ENCODE measurements at regions not wholly inside any gene's neighbourhood (a gene's known extent, or its start where the extent isn't known, plus 50 kb on each side); places are given as distances from the start of the nearest gene placed in this dataset.

- H4K8ac ChIP-seq (ENCODE audit: low read length), result no peak overlapping the region
- no peaks in the 10 kb centered on the region for H3K79me1 ChIP-seq (replicated peaks; ENCODE audit: low read length, poor library complexity, severe bottlenecking)
- H3K18ac ChIP-seq (ENCODE audit: low read depth in 1 of 2, low read length in 2 of 2), result no peak overlapping the region
- H3K4ac ChIP-seq (ENCODE audit: low read depth in 1 of 2, low read length in 2 of 2), result no peak overlapping the region
- no peak overlapping the region for H3K9ac ChIP-seq (ENCODE audit: low read length)
- no peak overlapping the region for H3K4me2 ChIP-seq (ENCODE audit: low read length, poor library complexity, severe bottlenecking)
- H3K27ac ChIP-seq (ENCODE audit: low read length, poor library complexity, severe bottlenecking), result no peak overlapping the region
- H3K36me3 ChIP-seq (ENCODE audit: control insufficient read depth in 1 of 2, insufficient read depth in 2 of 2, low read depth in 1 of 2, low read length in 2 of 2), result no peaks in the 10 kb centered on the region
- no peak overlapping the region for H2BK12ac ChIP-seq (ENCODE audit: low read length in 2 of 2)
- no peak overlapping the region for H2AK5ac ChIP-seq (ENCODE audit: low read length, severe bottlenecking)
- WGBS, result no CpG with 5 or more reads among the region's 2 CpGs
- H2AFZ ChIP-seq (ENCODE audit: low read depth, low read length), result no peak overlapping the region
- H2BK120ac ChIP-seq (ENCODE audit: low read depth, low read length), result no peak overlapping the region
- H3K9me3 ChIP-seq (ENCODE audit: control insufficient read depth, low read length), result peaks cover 52% of the 10 kb centered on the region
- H4K91ac ChIP-seq (ENCODE audit: low read length), result no peak overlapping the region
- DNase-seq, result no peak
- H3K14ac ChIP-seq (ENCODE audit: low read length in 2 of 2), result no peak overlapping the region
- no peaks in the 10 kb centered on the region for H3K27me3 ChIP-seq (ENCODE audit: control insufficient read depth in 1 of 2, insufficient read depth in 1 of 2, low read length in 2 of 2)
- no peak overlapping the region for H3K23ac ChIP-seq (ENCODE audit: low read length in 2 of 2)
- H2BK5ac ChIP-seq (ENCODE audit: low read depth, low read length, poor library complexity, severe bottlenecking), result no peak overlapping the region
- H3K4me3 ChIP-seq (ENCODE audit: insufficient read depth in 1 of 2, low read depth in 1 of 2, low read length in 2 of 2), result no peak overlapping the region
- no peak overlapping the region for H2BK15ac ChIP-seq (ENCODE audit: low read depth, poor library complexity, severe bottlenecking)
- no peaks in the 10 kb centered on the region for H3K4me1 ChIP-seq (ENCODE audit: control insufficient read depth, insufficient read depth, low read depth, low read length)
Measured at GRCh38 chr17:12328204-12328603, 307.5 kb downstream of the MAP2K4 start.

- H2BK12ac ChIP-seq (ENCODE audit: low read length in 2 of 2), result no peak overlapping the region
- no peak overlapping the region for H3K23ac ChIP-seq (ENCODE audit: low read length in 2 of 2)
- 40% methylated on average over 1 of the region's 1 CpG for WGBS
- H3K4me1 ChIP-seq (ENCODE audit: control insufficient read depth, insufficient read depth, low read depth, low read length), result no peaks in the 10 kb centered on the region
- no peak overlapping the region for H2BK120ac ChIP-seq (ENCODE audit: low read depth, low read length)
- no peak overlapping the region for H3K18ac ChIP-seq (ENCODE audit: low read depth in 1 of 2, low read length in 2 of 2)
- no peak overlapping the region for H3K4me2 ChIP-seq (ENCODE audit: low read length, poor library complexity, severe bottlenecking)
- H3K14ac ChIP-seq (ENCODE audit: low read length in 2 of 2), result no peak overlapping the region
- H3K9ac ChIP-seq (ENCODE audit: low read length), result no peak overlapping the region
- H4K91ac ChIP-seq (ENCODE audit: low read length), result no peak overlapping the region
- H3K4ac ChIP-seq (ENCODE audit: low read depth in 1 of 2, low read length in 2 of 2), result no peak overlapping the region
- H3K36me3 ChIP-seq (ENCODE audit: control insufficient read depth in 1 of 2, insufficient read depth in 2 of 2, low read depth in 1 of 2, low read length in 2 of 2), result no peaks in the 10 kb centered on the region
- H2AFZ ChIP-seq (ENCODE audit: low read depth, low read length), result no peak overlapping the region
- H4K8ac ChIP-seq (ENCODE audit: low read length), result no peak overlapping the region
- H2BK5ac ChIP-seq (ENCODE audit: low read depth, low read length, poor library complexity, severe bottlenecking), result no peak overlapping the region
- H2AK5ac ChIP-seq (ENCODE audit: low read length, severe bottlenecking), result no peak overlapping the region
- H3K79me1 ChIP-seq (replicated peaks; ENCODE audit: low read length, poor library complexity, severe bottlenecking), result no peaks in the 10 kb centered on the region
- no peak overlapping the region for H2BK15ac ChIP-seq (ENCODE audit: low read depth, poor library complexity, severe bottlenecking)
- no peak for DNase-seq
- no peaks in the 10 kb centered on the region for H3K27me3 ChIP-seq (ENCODE audit: control insufficient read depth in 1 of 2, insufficient read depth in 1 of 2, low read length in 2 of 2)
- no peak overlapping the region for H3K27ac ChIP-seq (ENCODE audit: low read length, poor library complexity, severe bottlenecking)
- H3K4me3 ChIP-seq (ENCODE audit: insufficient read depth in 1 of 2, low read depth in 1 of 2, low read length in 2 of 2), result no peak overlapping the region
- peaks cover 53% of the 10 kb centered on the region for H3K9me3 ChIP-seq (ENCODE audit: control insufficient read depth, low read length)
Measured at GRCh38 chr17:12330456-12330855, 309.8 kb downstream of the MAP2K4 start.

GRCh38 chr17:12341328-12341727 lies 320.7 kb downstream of the MAP2K4 start:
- Histone ChIP-seq H3K4me1 (ENCODE audit: control insufficient read depth, insufficient read depth, low read depth, low read length) (no peaks in the 10 kb centered on the region), H3K14ac (ENCODE audit: low read length in 2 of 2) (no peak overlapping the region), H2BK5ac (ENCODE audit: low read depth, low read length, poor library complexity, severe bottlenecking) (no peak overlapping the region), H3K4me2 (ENCODE audit: low read length, poor library complexity, severe bottlenecking) (no peak overlapping the region), H3K9ac (ENCODE audit: low read length) (no peak overlapping the region), H2AK5ac (ENCODE audit: low read length, severe bottlenecking) (no peak overlapping the region), H2BK120ac (ENCODE audit: low read depth, low read length) (no peak overlapping the region), H4K8ac (ENCODE audit: low read length) (no peak overlapping the region), H2AFZ (ENCODE audit: low read depth, low read length) (no peak overlapping the region), H3K79me1 (replicated peaks; ENCODE audit: low read length, poor library complexity, severe bottlenecking) (no peaks in the 10 kb centered on the region), H3K36me3 (ENCODE audit: control insufficient read depth in 1 of 2, insufficient read depth in 2 of 2, low read depth in 1 of 2, low read length in 2 of 2) (no peaks in the 10 kb centered on the region), H4K91ac (ENCODE audit: low read length) (no peak overlapping the region), H2BK12ac (ENCODE audit: low read length in 2 of 2) (no peak overlapping the region), H2BK15ac (ENCODE audit: low read depth, poor library complexity, severe bottlenecking) (no peak overlapping the region), H3K27me3 (ENCODE audit: control insufficient read depth in 1 of 2, insufficient read depth in 1 of 2, low read length in 2 of 2) (peaks cover 0 to 5% of the 10 kb centered on the region in 2 experiments), H3K9me3 (ENCODE audit: control insufficient read depth, low read length) (no peaks in the 10 kb centered on the region), H3K27ac (ENCODE audit: low read length, poor library complexity, severe bottlenecking) (no peak overlapping the region), H3K4me3 (ENCODE audit: insufficient read depth in 1 of 2, low read depth in 1 of 2, low read length in 2 of 2) (no peak overlapping the region), H3K23ac (ENCODE audit: low read length in 2 of 2) (no peak overlapping the region), H3K4ac (ENCODE audit: low read depth in 1 of 2, low read length in 2 of 2) (no peak overlapping the region), H3K18ac (ENCODE audit: low read depth in 1 of 2, low read length in 2 of 2) (no peak overlapping the region)
- no CpG with 5 or more reads among the region's 2 CpGs for WGBS
- DNase-seq, result no peak

GRCh38 chr17:12342161-12342560 lies 321.5 kb downstream of the MAP2K4 start:
- WGBS, result 91% methylated on average over 6 of the region's 6 CpGs
- no peak overlapping the region for H2AK5ac ChIP-seq (ENCODE audit: low read length, severe bottlenecking)
- no peak overlapping the region for H3K4me2 ChIP-seq (ENCODE audit: low read length, poor library complexity, severe bottlenecking)

More at GRCh38 chr17:12342161-12342560, 321.5 kb downstream of the MAP2K4 start:
- H3K9me3 ChIP-seq (ENCODE audit: control insufficient read depth, low read length), result no peaks in the 10 kb centered on the region
- H3K27ac ChIP-seq (ENCODE audit: low read length, poor library complexity, severe bottlenecking), result no peak overlapping the region
- H3K18ac ChIP-seq (ENCODE audit: low read depth in 1 of 2, low read length in 2 of 2), result no peak overlapping the region
- H3K23ac ChIP-seq (ENCODE audit: low read length in 2 of 2), result no peak overlapping the region
- H3K79me1 ChIP-seq (replicated peaks; ENCODE audit: low read length, poor library complexity, severe bottlenecking), result no peaks in the 10 kb centered on the region
- no peak overlapping the region for H3K14ac ChIP-seq (ENCODE audit: low read length in 2 of 2)
- no peak overlapping the region for H3K4me3 ChIP-seq (ENCODE audit: insufficient read depth in 1 of 2, low read depth in 1 of 2, low read length in 2 of 2)
- H2BK120ac ChIP-seq (ENCODE audit: low read depth, low read length), result no peak overlapping the region
- no peaks in the 10 kb centered on the region for H3K4me1 ChIP-seq (ENCODE audit: control insufficient read depth, insufficient read depth, low read depth, low read length)
- no peak overlapping the region for H2BK12ac ChIP-seq (ENCODE audit: low read length in 2 of 2)
- H3K27me3 ChIP-seq (ENCODE audit: control insufficient read depth in 1 of 2, insufficient read depth in 1 of 2, low read length in 2 of 2), result peaks cover 0 to 5% of the 10 kb centered on the region in 2 experiments
- DNase-seq, result no peak
- no peak overlapping the region for H2BK5ac ChIP-seq (ENCODE audit: low read depth, low read length, poor library complexity, severe bottlenecking)
- no peak overlapping the region for H2AFZ ChIP-seq (ENCODE audit: low read depth, low read length)
- no peaks in the 10 kb centered on the region for H3K36me3 ChIP-seq (ENCODE audit: control insufficient read depth in 1 of 2, insufficient read depth in 2 of 2, low read depth in 1 of 2, low read length in 2 of 2)
- H3K9ac ChIP-seq (ENCODE audit: low read length), result no peak overlapping the region
- H4K8ac ChIP-seq (ENCODE audit: low read length), result no peak overlapping the region
- no peak overlapping the region for H4K91ac ChIP-seq (ENCODE audit: low read length)
- H2BK15ac ChIP-seq (ENCODE audit: low read depth, poor library complexity, severe bottlenecking), result no peak overlapping the region
- H3K4ac ChIP-seq (ENCODE audit: low read depth in 1 of 2, low read length in 2 of 2), result no peak overlapping the region
